ENCODE measurements at regions not wholly inside any gene's neighbourhood (a gene's known extent, or its start where the extent isn't known, plus 50 kb on each side); places are given as distances from the start of the nearest gene placed in this dataset.

GRCh38 chr6:122109075-122109474 lies 290.4 kb upstream of the HSF2 start:
- no peak for TF ChIP-seq CTCF (conservative IDR thresholded peaks at IDR 0.05; ENCODE audit: low read length)
- no peak for TF ChIP-seq EZH2phosphoT487 (IDR thresholded peaks at IDR 0.05; ENCODE audit: borderline replicate concordance)

Data from Loucy (cell line).